ENCODE measurements at regions not wholly inside any gene's neighbourhood (a gene's known extent, or its start where the extent isn't known, plus 50 kb on each side); places are given as distances from the start of the nearest gene placed in this dataset.

DNA sequence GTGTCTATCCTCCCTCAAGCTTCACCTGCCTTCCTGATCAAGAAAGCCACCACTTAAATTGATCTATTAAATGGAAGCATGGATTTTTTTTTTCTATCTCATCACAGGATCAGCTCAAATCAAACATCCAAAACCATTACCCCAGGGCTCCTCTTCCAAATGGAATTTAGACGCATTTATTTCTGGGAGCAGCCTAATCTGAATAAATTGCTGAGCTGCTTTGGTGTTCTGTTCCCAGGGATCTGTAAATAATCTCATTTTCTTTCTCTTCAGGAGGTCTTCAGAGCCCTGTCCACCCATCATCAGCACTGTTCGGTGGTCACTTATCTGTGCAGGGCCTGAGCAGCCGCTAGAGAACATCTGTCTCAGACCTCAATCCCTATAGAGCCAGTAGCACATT is 695.4 kb upstream of the TMEM132C start (continued):
- no peak for TF ChIP-seq PRDM15 (CRISPR knock-in tag; IDR thresholded peaks at IDR 0.05)
- no peak for TF ChIP-seq SOX15 (CRISPR knock-in tag; IDR thresholded peaks at IDR 0.05)
- TF ChIP-seq, protein P1, sequence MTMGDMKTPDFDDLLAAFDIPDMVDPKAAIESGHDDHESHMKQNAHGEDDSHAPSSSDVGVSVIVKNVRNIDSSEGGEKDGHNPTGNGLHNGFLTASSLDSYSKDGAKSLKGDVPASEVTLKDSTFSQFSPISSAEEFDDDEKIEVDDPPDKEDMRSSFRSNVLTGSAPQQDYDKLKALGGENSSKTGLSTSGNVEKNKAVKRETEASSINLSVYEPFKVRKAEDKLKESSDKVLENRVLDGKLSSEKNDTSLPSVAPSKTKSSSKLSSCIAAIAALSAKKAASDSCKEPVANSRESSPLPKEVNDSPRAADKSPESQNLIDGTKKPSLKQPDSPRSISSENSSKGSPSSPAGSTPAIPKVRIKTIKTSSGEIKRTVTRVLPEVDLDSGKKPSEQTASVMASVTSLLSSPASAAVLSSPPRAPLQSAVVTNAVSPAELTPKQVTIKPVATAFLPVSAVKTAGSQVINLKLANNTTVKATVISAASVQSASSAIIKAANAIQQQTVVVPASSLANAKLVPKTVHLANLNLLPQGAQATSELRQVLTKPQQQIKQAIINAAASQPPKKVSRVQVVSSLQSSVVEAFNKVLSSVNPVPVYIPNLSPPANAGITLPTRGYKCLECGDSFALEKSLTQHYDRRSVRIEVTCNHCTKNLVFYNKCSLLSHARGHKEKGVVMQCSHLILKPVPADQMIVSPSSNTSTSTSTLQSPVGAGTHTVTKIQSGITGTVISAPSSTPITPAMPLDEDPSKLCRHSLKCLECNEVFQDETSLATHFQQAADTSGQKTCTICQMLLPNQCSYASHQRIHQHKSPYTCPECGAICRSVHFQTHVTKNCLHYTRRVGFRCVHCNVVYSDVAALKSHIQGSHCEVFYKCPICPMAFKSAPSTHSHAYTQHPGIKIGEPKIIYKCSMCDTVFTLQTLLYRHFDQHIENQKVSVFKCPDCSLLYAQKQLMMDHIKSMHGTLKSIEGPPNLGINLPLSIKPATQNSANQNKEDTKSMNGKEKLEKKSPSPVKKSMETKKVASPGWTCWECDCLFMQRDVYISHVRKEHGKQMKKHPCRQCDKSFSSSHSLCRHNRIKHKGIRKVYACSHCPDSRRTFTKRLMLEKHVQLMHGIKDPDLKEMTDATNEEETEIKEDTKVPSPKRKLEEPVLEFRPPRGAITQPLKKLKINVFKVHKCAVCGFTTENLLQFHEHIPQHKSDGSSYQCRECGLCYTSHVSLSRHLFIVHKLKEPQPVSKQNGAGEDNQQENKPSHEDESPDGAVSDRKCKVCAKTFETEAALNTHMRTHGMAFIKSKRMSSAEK (CRISPR knock-in tag; IDR thresholded peaks at IDR 0.05; ENCODE audit: borderline replicate concordance): no peak
- TF ChIP-seq KAT7 (CRISPR knock-in tag; IDR thresholded peaks at IDR 0.05; ENCODE audit: borderline replicate concordance): no peak

DNA sequence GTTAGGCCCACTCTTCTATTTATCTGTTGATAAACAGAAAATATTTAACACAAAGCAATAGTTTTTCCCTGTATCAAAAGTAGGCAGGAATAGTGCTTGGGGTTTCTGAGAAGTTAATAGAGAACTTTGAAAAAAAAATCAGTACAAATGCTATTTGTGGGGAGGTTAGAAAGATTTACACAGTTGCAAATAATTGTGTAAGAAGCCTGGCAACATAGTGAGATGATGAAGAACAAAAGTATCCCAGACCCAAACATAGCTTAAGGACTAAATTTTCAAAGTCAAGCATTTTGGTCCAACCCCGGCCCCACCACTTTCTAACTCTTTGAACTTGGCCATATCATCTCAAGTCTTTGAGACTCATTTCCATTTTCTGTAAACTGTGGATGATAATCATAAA is 687.5 kb upstream of the TMEM132C start:
- Mint-ChIP-seq H3K27me3 (ENCODE audit: low read depth) (0 out of 2 replicates have a peak, but pooled peaks cover 2% of the 10 kb centered on the region), H3K27ac (no peak overlapping the region), H3K36me3 (no peaks in the 10 kb centered on the region), H3K9me3 (no peaks in the 10 kb centered on the region), H3K4me1 (peaks cover 22% of the 10 kb centered on the region), H3K4me3 (no peak overlapping the region)
- TF ChIP-seq SOX15 (CRISPR knock-in tag; IDR thresholded peaks at IDR 0.05) (no peak), ZNF396 (CRISPR knock-in tag; IDR thresholded peaks at IDR 0.05; ENCODE audit: borderline replicate concordance) (no peak), ERG (CRISPR knock-in tag; IDR thresholded peaks at IDR 0.05) (no peak), CREM (CRISPR knock-in tag; IDR thresholded peaks at IDR 0.05) (no peak)
- TF ChIP-seq, protein P2, sequence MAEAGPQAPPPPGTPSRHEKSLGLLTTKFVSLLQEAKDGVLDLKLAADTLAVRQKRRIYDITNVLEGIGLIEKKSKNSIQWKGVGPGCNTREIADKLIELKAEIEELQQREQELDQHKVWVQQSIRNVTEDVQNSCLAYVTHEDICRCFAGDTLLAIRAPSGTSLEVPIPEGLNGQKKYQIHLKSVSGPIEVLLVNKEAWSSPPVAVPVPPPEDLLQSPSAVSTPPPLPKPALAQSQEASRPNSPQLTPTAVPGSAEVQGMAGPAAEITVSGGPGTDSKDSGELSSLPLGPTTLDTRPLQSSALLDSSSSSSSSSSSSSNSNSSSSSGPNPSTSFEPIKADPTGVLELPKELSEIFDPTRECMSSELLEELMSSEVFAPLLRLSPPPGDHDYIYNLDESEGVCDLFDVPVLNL (CRISPR knock-in tag; IDR thresholded peaks at IDR 0.05; ENCODE audit: borderline replicate concordance, low read depth): no peak
- ChIA-PET POLR2A (no interaction called here), CTCF (no interaction called here)
- ATAC-seq: no peak
- DNase-seq (ENCODE audit: low spot score): no peak

GRCh38 chr12:127582074-127582473 is 684.9 kb upstream of the TMEM132C start:
- peaks cover 4% of the 10 kb centered on the region for H3K4me1 Mint-ChIP-seq
- H3K36me3 Mint-ChIP-seq: peaks cover 9% of the 10 kb centered on the region
- POLR2A ChIA-PET: no interaction called here
- ATAC-seq (no peak), DNase-seq (ENCODE audit: low spot score) (no peak)
- no peak for TF ChIP-seq NFYB (CRISPR knock-in tag; conservative IDR thresholded peaks at IDR 0.05; ENCODE audit: low read depth)
- no peak for TF ChIP-seq JAZF1 (CRISPR knock-in tag; IDR thresholded peaks at IDR 0.05)
- no peak for TF ChIP-seq SP1 (CRISPR knock-in tag; conservative IDR thresholded peaks at IDR 0.05)
- no peak for TF ChIP-seq CREB1 (CRISPR knock-in tag; IDR thresholded peaks at IDR 0.05)
- no peak for TF ChIP-seq E2F5 (CRISPR knock-in tag; IDR thresholded peaks at IDR 0.05)
- H3K4me3 Mint-ChIP-seq: no peak overlapping the region
- H3K27ac Mint-ChIP-seq: no peak overlapping the region
- peaks cover 8% of the 10 kb centered on the region for H3K9me3 Mint-ChIP-seq
- no peaks in the 10 kb centered on the region for H3K27me3 Mint-ChIP-seq (ENCODE audit: low read depth)
- CTCF ChIA-PET: no interaction called here
